ENCODE measurements at regions not wholly inside any gene's neighbourhood (a gene's known extent, or its start where the extent isn't known, plus 50 kb on each side); places are given as distances from the start of the nearest gene placed in this dataset.
"Not testable (repeated sequence)": the region's sequence is repeated elsewhere in the genome, so short reads cannot be mapped to it uniquely, and the experiment has no call there.

GRCh38 chr3:35254917-35255316, 384.4 kb upstream of the ARPP21 start:
- no peak overlapping the region for H3K27ac Mint-ChIP-seq
- no peak for ATAC-seq
- ChIA-PET CTCF (no interaction called here), POLR2A (no interaction called here)
- H3K4me3 Mint-ChIP-seq = no peak overlapping the region
- Histone ChIP-seq H3K4me3 (ENCODE audit: low read length) (no peak overlapping the region), H3K27ac (ENCODE audit: low read depth, low read length) (no peak overlapping the region), H3K9me3 (ENCODE audit: control insufficient read depth in 2 of 3, low read length in 3 of 3) (no peaks in the 10 kb centered on the region), H3K27me3 (ENCODE audit: control insufficient read depth in 2 of 2, insufficient read depth in 2 of 2, low read length in 2 of 2) (no peaks in the 10 kb centered on the region), H3K4me1 (ENCODE audit: control insufficient read depth in 2 of 2, insufficient read depth in 2 of 2, low read length in 2 of 2) (no peaks in the 10 kb centered on the region), H3K36me3 (ENCODE audit: control insufficient read depth in 2 of 3, insufficient read depth in 3 of 3, low read length in 3 of 3) (no peaks in the 10 kb centered on the region)
- DNase-seq = no peak
- H3K4me1 Mint-ChIP-seq = no peaks in the 10 kb centered on the region
- H3K36me3 Mint-ChIP-seq = no peaks in the 10 kb centered on the region
- intact Hi-C loops (cut with micrococcal nuclease) = no loop called here
- no peaks in the 10 kb centered on the region for H3K27me3 Mint-ChIP-seq
- peaks cover 0 to 24% (median 4%) of the 10 kb centered on the region in 11 donors for H3K9me3 Mint-ChIP-seq

DNA sequence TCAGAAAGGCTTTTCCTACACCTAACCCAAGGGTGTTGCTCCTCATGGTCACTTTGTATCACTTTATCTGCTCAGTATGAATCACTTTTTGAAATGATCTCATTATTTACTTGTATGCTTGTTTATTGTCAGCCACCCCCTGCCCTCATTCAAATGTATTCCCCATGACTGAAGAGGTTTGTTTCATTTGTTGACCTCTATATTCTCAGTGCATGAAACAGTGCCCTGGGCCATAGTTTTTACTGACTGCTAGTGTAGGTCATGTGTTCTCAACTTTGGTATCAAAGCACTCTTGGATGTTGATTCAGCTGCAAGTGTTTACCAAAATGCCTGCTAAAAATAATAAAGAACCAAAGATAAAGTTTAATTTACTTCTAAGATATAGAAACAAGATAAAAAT, 381.7 kb upstream of the ARPP21 start:
- Mint-ChIP-seq H3K27ac (no peak overlapping the region), H3K36me3 (no peaks in the 10 kb centered on the region), H3K27me3 (no peaks in the 10 kb centered on the region), H3K9me3 (peaks cover 0 to 24% (median 7%) of the 10 kb centered on the region in 11 donors), H3K4me1 (no peaks in the 10 kb centered on the region), H3K4me3 (no peak overlapping the region)
- H3K27ac ChIP-seq (ENCODE audit: low read depth, low read length) = no peak overlapping the region
- no peaks in the 10 kb centered on the region for H3K9me3 ChIP-seq (ENCODE audit: control insufficient read depth in 2 of 3, low read length in 3 of 3)
- H3K4me1 ChIP-seq (ENCODE audit: control insufficient read depth in 2 of 2, insufficient read depth in 2 of 2, low read length in 2 of 2) = no peaks in the 10 kb centered on the region
- ATAC-seq = no peak
- H3K4me3 ChIP-seq (ENCODE audit: low read length) = no peak overlapping the region
- DNase-seq = no peak
- POLR2A ChIA-PET = no interaction called here
- CTCF ChIA-PET = no interaction called here
- no peaks in the 10 kb centered on the region for H3K27me3 ChIP-seq (ENCODE audit: control insufficient read depth in 2 of 2, insufficient read depth in 2 of 2, low read length in 2 of 2)
- intact Hi-C loops (cut with micrococcal nuclease) = no loop called here
- H3K36me3 ChIP-seq (ENCODE audit: control insufficient read depth in 2 of 3, insufficient read depth in 3 of 3, low read length in 3 of 3) = no peaks in the 10 kb centered on the region

DNA sequence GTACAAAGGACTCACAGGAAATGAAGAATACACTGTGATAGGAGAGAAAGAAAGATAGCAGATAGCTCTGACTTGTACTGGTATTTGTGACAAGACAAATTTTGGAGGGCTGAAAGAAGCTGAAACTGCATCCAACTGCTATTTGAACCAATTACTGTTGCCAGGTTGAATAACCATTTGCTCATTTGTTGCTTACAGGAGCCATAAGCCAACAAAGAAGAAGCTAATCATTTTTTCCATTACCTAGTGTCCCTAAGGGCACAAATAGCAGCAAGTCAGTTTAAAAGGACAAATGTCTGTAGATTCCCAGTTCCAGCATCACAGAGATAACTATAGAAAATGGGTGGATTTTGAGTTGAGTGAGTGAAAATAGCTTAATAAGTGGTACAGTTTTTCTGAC, 376.9 kb upstream of the ARPP21 start:
- CTCF ChIA-PET = no interaction called here
- no peak overlapping the region for H3K27ac Mint-ChIP-seq
- POLR2A ChIA-PET = no interaction called here
- ATAC-seq = no peak
- H3K4me3 Mint-ChIP-seq = no peak overlapping the region
- Histone ChIP-seq H3K4me1 (ENCODE audit: control insufficient read depth in 2 of 2, insufficient read depth in 2 of 2, low read length in 2 of 2) (no peaks in the 10 kb centered on the region), H3K4me3 (ENCODE audit: low read length) (no peak overlapping the region), H3K27ac (ENCODE audit: low read depth, low read length) (no peak overlapping the region), H3K36me3 (ENCODE audit: control insufficient read depth in 2 of 3, insufficient read depth in 3 of 3, low read length in 3 of 3) (no peaks in the 10 kb centered on the region), H3K9me3 (ENCODE audit: control insufficient read depth in 2 of 3, low read length in 3 of 3) (no peaks in the 10 kb centered on the region), H3K27me3 (ENCODE audit: control insufficient read depth in 2 of 2, insufficient read depth in 2 of 2, low read length in 2 of 2) (no peaks in the 10 kb centered on the region)
- no peak for DNase-seq
- intact Hi-C loops (cut with micrococcal nuclease) = no loop called here
- H3K27me3 Mint-ChIP-seq = no peaks in the 10 kb centered on the region
- no peaks in the 10 kb centered on the region for H3K4me1 Mint-ChIP-seq
- peaks cover 0 to 22% (median 3%) of the 10 kb centered on the region in 11 donors for H3K9me3 Mint-ChIP-seq
- H3K36me3 Mint-ChIP-seq = no peaks in the 10 kb centered on the region

DNA sequence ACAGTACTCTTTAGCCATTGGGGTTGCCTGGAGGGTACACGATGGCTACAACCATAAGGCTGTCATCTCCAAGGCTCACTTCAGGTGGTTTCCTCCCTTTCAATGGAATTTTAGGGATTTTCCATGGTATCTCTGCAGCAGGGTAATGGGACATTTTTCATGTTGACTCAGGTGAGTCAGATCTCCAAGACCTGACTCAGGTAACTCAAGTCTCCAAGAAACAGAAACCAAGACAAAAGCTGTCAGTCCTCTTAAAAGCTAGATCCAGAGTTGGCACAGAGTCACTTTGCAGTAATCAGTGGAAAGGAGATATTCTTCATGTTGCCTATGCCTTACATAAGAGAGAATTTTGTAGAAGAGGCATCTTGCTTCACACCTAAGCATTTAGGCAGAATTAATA, 375.8 kb upstream of the ARPP21 start:
- Mint-ChIP-seq H3K4me1 (no peaks in the 10 kb centered on the region), H3K9me3 (peaks cover 0 to 17% (median 0%) of the 10 kb centered on the region in 11 donors), H3K27me3 (no peaks in the 10 kb centered on the region), H3K36me3 (no peaks in the 10 kb centered on the region), H3K27ac (no peak overlapping the region), H3K4me3 (no peak overlapping the region)
- Histone ChIP-seq H3K27ac (ENCODE audit: low read depth, low read length) (no peak overlapping the region), H3K36me3 (ENCODE audit: control insufficient read depth in 2 of 3, insufficient read depth in 3 of 3, low read length in 3 of 3) (no peaks in the 10 kb centered on the region), H3K9me3 (ENCODE audit: control insufficient read depth in 2 of 3, low read length in 3 of 3) (no peaks in the 10 kb centered on the region), H3K4me3 (ENCODE audit: low read length) (no peak overlapping the region), H3K4me1 (ENCODE audit: control insufficient read depth in 2 of 2, insufficient read depth in 2 of 2, low read length in 2 of 2) (no peaks in the 10 kb centered on the region), H3K27me3 (ENCODE audit: control insufficient read depth in 2 of 2, insufficient read depth in 2 of 2, low read length in 2 of 2) (no peaks in the 10 kb centered on the region)
- intact Hi-C loops (cut with micrococcal nuclease) = no loop called here
- no peak for DNase-seq
- ChIA-PET CTCF (no interaction called here), POLR2A (no interaction called here)
- no peak for ATAC-seq

DNA sequence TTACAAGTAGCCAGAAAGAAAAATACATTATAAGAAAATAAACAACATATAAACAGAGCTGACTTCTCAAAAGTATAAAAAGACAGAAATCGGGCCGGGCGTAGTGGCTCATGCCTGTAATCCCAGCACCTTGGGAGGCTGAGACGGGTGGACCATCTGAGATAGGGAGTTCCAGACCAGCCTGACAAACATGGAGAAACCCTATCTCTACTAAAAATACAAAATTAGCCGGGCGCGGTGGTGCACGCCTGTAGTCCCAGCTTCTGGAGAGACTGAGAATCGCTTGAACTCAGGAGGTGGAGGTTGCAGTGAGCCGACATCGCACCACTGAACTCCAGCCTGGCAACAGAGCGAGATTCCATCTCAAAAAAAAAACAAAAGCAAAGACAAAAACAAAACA, 373.3 kb upstream of the ARPP21 start:
- peaks cover 0 to 12% (median 0%) of the 10 kb centered on the region in 11 donors for H3K9me3 Mint-ChIP-seq
- H3K4me3 ChIP-seq (ENCODE audit: low read length); H3K27me3 Mint-ChIP-seq; H3K27ac ChIP-seq (ENCODE audit: low read depth, low read length); POLR2A ChIA-PET; H3K36me3 ChIP-seq (ENCODE audit: control insufficient read depth in 2 of 3, insufficient read depth in 3 of 3, low read length in 3 of 3); H3K9me3 ChIP-seq (ENCODE audit: control insufficient read depth in 2 of 3, low read length in 3 of 3); CTCF ChIA-PET; H3K27ac Mint-ChIP-seq; intact Hi-C loops (cut with micrococcal nuclease); H3K4me1 ChIP-seq (ENCODE audit: control insufficient read depth in 2 of 2, insufficient read depth in 2 of 2, low read length in 2 of 2); H3K4me3 Mint-ChIP-seq; DNase-seq; H3K4me1 Mint-ChIP-seq; H3K27me3 ChIP-seq (ENCODE audit: control insufficient read depth in 2 of 2, insufficient read depth in 2 of 2, low read length in 2 of 2); H3K36me3 Mint-ChIP-seq; ATAC-seq: not testable (repeated sequence)

- Histone ChIP-seq H3K9me3 (ENCODE audit: control insufficient read depth in 2 of 3, low read length in 3 of 3) (peaks cover 0 to 7% (median 0%) of the 10 kb centered on the region in 3 experiments), H3K4me1 (ENCODE audit: control insufficient read depth in 2 of 2, insufficient read depth in 2 of 2, low read length in 2 of 2) (no peaks in the 10 kb centered on the region), H3K27ac (ENCODE audit: low read depth, low read length) (no peak overlapping the region), H3K36me3 (ENCODE audit: control insufficient read depth in 2 of 3, insufficient read depth in 3 of 3, low read length in 3 of 3) (no peaks in the 10 kb centered on the region), H3K27me3 (ENCODE audit: control insufficient read depth in 2 of 2, insufficient read depth in 2 of 2, low read length in 2 of 2) (peaks cover 0 to 3% of the 10 kb centered on the region in 2 donors), H3K4me3 (ENCODE audit: low read length) (no peak overlapping the region)
- Mint-ChIP-seq H3K4me1 (no peaks in the 10 kb centered on the region), H3K4me3 (no peak overlapping the region), H3K27me3 (no peaks in the 10 kb centered on the region), H3K9me3 (peaks cover 4 to 23% (median 10%) of the 10 kb centered on the region in 11 donors), H3K27ac (no peak overlapping the region), H3K36me3 (no peaks in the 10 kb centered on the region)
- DNase-seq (no peak), ATAC-seq (no peak)
- intact Hi-C loops (cut with micrococcal nuclease) = no loop called here
- POLR2A ChIA-PET = no interaction called here
- CTCF ChIA-PET = no interaction called here
These were observed 363.6 kb upstream of the ARPP21 start for GRCh38 chr3:35275768-35276167.

- Mint-ChIP-seq H3K27ac (no peak overlapping the region), H3K27me3 (no peaks in the 10 kb centered on the region), H3K9me3 (peaks cover under 1 to 25% (median 10%) of the 10 kb centered on the region in 11 donors), H3K36me3 (no peaks in the 10 kb centered on the region), H3K4me3 (no peak overlapping the region), H3K4me1 (no peaks in the 10 kb centered on the region)
- Histone ChIP-seq H3K27me3 (ENCODE audit: control insufficient read depth in 2 of 2, insufficient read depth in 2 of 2, low read length in 2 of 2) (peaks cover 0 to 3% of the 10 kb centered on the region in 2 donors), H3K4me1 (ENCODE audit: control insufficient read depth in 2 of 2, insufficient read depth in 2 of 2, low read length in 2 of 2) (no peaks in the 10 kb centered on the region), H3K36me3 (ENCODE audit: control insufficient read depth in 2 of 3, insufficient read depth in 3 of 3, low read length in 3 of 3) (no peaks in the 10 kb centered on the region), H3K27ac (ENCODE audit: low read depth, low read length) (no peak overlapping the region), H3K9me3 (ENCODE audit: control insufficient read depth in 2 of 3, low read length in 3 of 3) (peaks cover 0 to 7% (median 0%) of the 10 kb centered on the region in 3 experiments), H3K4me3 (ENCODE audit: low read length) (no peak overlapping the region)
- DNase-seq = no peak
- intact Hi-C loops (cut with micrococcal nuclease) = no loop called here
- CTCF ChIA-PET = no interaction called here
- ATAC-seq = no peak
- POLR2A ChIA-PET = no interaction called here
These were observed 362.8 kb upstream of the ARPP21 start for GRCh38 chr3:35276568-35276967.

Measured in naive thymus-derived CD4-positive, alpha-beta T cell (primary cell).